ENCODE measurements at regions not wholly inside any gene's neighbourhood (a gene's known extent, or its start where the extent isn't known, plus 50 kb on each side); places are given as distances from the start of the nearest gene placed in this dataset.
"Not testable (repeated sequence)": the region's sequence is repeated elsewhere in the genome, so short reads cannot be mapped to it uniquely, and the experiment has no call there.

- TF ChIP-seq EZH2phosphoT487, CTCF, EZH2 (IDR thresholded peaks at IDR 0.05): not testable (repeated sequence)
Measured at GRCh38 chr6:26859771-26860163, 200.2 kb upstream of the ZNF322 start.

All from neural progenitor cell (in vitro differentiated cells).